GM12892 (cell line): ENCODE measurements at regions not wholly inside any gene's neighbourhood (a gene's known extent, or its start where the extent isn't known, plus 50 kb on each side); places are given as distances from the start of the nearest gene placed in this dataset.
"Not testable (repeated sequence)": the region's sequence is repeated elsewhere in the genome, so short reads cannot be mapped to it uniquely, and the experiment has no call there.

Experiments
- DNase-seq: peaks from one replicate; pipeline ENCODE4 v3.0.0; 2011; ENCODE audit not compliant: insufficient read length
- FAIRE-seq: peaks from 2 replicates; lab custom pipeline; 2011; peaks lifted over from hg19 to GRCh38; lab: Jason Lieb, UNC
- POLR2A ChIP-seq: IDR thresholded peaks from 2 replicates; pipeline ENCODE4 v1.6.1; 2011; ENCODE audit warnings: low read depth, low read length, control low read depth
- POLR2AphosphoS5 ChIP-seq: IDR thresholded peaks from 2 replicates; pipeline ENCODE4 v1.6.1; 2011; ENCODE audit warnings: low read depth, low read length, control low read depth
- TAF1 ChIP-seq: IDR thresholded peaks from 2 replicates; pipeline ENCODE4 v1.6.1; 2011; ENCODE audit warnings: low read depth, mild to moderate bottlenecking, control low read depth, low read length, borderline replicate concordance

DNA sequence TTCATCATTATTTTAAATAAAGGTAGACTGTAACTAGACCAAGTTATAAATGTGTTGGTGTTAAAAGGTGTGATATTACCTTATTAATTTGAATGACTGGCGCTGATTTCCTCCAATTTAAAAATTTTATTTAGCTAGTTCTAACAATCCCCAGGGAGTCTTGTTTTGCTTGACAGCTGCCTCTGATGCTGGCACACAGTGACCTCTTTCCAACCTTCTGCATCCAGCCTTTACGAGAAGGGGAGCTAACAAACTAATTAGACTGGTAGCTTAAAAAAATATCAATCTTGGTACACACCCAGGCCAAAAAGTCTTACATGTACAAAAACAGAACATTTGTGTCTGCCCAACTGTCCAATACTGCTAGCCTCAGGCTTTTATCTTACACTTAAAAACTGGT, 51.8 kb upstream of the ENPEP start:
- FAIRE-seq (no peak), DNase-seq (no peak)
- TF ChIP-seq POLR2A (no peak), POLR2AphosphoS5 (no peak), TAF1 (no peak)

DNA sequence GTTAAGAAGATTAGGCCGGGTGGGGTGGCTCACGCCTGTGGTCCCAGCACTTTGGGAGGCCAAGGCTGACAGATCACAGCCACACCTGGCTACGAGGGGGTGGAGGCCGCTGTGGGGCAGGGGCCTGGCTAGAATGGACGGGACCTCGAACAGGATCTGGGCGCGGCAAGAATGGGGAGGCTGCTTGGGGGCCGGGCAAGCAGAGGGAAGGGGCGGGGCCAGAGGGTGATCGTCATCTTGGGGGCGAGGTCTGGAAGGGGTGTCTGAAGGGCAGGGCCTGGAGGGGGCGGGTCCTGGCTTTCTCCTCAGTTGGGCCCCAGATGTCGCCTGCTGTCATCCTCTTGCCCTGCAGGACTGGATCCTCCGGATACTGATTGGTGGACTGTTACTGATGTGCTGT, 57.3 kb upstream of the ENPEP start:
- FAIRE-seq (no peak), DNase-seq (no peak)
- TF ChIP-seq POLR2AphosphoS5 (no peak), TAF1 (no peak), POLR2A (no peak)

DNA sequence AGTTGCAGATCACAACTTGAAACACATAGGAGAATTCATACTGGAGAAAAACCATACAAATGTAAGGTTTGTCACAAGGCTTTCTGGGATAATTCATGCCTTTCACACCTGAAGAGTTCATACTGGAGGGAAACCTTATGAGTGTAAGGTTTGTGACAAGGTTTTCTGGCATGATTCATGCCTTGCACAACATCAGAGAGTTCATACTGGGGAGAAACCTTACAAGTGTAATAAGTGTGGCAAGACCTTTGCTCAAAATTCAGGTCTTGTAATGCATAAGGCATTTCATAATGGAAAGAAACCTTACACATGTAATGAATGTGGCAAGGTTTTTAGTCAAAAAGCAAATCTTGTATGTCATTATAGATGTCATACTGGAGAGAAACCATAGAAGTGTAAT, 58.8 kb upstream of the ENPEP start:
- DNase-seq: no peak
- no peak for TF ChIP-seq POLR2A
- TF ChIP-seq TAF1: no peak
- TF ChIP-seq POLR2AphosphoS5: no peak
- no peak for FAIRE-seq

GRCh38 chr4:110415478-110415877, 60.5 kb upstream of the ENPEP start:
- no peak for TF ChIP-seq POLR2AphosphoS5
- no peak for TF ChIP-seq TAF1
- no peak for TF ChIP-seq POLR2A
- no peak for DNase-seq
- FAIRE-seq: no peak

DNA sequence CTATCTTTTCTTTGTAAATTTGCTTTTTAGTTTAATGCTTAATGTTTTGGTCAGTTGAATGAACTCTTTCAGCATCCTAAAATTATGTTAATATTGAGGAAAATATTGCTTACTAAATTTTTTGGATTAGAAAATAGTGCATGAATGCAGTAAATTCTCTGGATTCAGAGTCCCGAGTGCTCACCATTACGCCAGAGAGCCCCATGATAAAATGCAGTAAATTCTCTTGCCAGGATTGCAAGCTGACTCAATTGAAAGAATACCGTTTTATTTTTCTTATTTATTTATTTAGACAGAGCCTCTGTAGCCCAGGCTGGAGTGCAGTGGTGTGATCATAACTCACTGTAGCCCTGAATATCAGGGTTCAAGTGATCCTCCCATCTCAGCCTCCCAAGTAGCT, 60.9 kb upstream of the ENPEP start:
- FAIRE-seq (no peak), DNase-seq (no peak)
- TF ChIP-seq TAF1 (no peak), POLR2A (no peak), POLR2AphosphoS5 (no peak)

DNA sequence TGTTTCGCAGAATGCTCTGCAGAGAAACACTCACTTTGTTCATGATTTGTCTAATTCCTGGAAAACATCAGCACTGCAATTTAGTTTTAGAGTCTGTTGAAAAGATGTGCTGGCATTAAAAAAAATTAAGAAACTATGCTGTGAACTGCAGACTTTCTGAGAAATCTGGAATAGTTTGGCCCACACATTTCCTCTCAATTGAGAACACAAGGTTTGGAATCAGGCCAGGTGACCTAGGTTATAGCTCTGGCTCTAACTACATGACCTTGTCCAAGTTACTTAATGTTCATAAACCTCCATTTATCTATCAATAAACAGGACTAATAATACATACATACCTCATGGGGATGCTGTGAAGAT, 61.4 kb upstream of the ENPEP start:
- DNase-seq (no peak), FAIRE-seq (no peak)
- TF ChIP-seq POLR2A (no peak), TAF1 (no peak), POLR2AphosphoS5 (no peak)

- not testable (repeated sequence) for DNase-seq, FAIRE-seq
Observed at GRCh38 chr4:110413807-110414560, 62.0 kb upstream of the ENPEP start.

DNA sequence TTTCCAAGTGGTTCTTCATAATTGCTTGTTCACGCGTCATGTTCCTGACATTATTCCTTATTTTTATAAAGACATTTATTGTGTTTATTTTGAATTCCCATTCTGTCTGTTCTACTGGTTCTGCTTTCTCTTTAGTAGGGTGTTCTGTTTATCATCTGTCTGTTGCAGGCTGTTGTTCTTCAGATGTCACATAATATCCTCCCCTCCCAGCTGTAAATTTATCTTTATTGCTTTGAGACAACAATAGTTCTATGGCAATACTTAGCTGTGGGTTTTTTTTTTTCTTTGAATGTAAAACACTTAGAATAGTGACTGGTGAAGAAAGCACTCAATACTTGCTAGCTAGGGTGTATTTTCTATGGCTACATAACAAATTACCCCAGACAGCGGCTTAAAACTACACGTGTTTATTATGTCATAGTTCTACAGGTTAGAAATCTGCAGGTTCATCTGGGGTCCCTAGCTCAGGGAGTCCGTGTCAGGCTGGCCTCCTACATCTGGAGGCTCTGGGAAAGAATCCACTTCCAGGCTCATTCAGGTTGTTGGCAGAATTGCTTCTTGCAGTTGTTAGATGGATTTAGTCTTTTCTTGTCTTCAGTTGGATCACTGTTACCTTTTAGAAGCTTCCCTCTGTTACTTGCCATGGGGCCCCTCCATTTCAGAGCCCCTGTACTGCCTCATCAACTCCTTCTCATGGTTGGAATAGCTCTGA, 63.4 kb upstream of the ENPEP start:
- DNase-seq: no peak
- TF ChIP-seq TAF1: no peak
- FAIRE-seq: no peak

DNA sequence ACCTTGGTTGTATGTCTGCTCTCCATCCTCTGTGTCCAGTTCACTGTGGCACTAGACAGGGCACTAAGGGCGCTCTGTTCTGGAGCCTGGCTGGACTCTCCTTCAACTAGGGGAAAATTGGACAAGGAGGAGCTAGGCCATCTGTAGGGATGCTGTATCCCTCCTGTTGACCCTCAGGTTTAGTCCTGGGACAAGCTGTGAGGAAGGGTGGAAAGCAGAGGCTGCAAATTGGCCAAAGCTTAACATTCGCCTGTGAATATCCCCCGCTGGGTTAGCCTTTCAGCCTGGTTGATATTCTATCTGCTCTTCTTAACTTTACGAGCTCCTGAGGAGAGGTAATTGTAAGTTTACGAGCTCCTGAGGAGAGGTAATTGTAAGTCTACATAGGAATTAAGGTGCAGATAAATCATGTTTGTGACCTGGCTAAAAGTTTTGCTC, 64.4 kb upstream of the ENPEP start:
- TF ChIP-seq POLR2A (no peak), POLR2AphosphoS5 (no peak), TAF1 (no peak)
- DNase-seq (no peak), FAIRE-seq (no peak)

DNA sequence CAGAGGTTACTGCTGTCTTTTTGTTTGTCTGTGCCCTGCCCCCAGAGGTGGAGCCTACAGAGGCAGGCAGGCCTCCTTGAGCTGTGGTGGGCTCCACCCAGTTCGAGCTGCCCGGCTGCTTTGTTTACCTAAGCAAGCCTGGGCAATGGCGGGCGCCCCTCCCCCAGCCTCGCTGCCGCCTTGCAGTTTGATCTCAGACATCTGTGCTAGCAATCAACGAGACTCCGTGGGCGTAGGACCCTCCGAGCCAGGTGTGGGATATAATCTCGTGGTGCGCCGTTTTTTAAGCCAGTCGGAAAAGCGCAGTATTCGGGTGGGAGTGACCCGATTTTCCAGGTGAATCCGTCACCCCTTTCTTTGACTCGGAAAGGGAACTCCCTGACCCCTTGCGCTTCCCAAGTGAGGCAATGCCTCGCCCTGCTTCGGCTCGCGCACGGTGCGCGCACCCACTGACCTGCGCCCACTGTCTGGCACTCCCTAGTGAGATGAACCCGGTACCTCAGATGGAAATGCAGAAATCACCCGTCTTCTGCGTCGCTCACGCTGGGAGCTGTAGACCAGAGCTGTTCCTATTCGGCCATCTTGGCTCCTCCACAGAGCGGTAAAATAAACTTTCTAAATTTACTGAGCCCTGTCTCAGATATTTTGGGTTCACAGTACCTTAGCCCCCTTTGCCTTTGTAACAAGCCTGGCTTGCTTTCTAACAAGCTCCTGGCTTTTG, 64.9 kb upstream of the ENPEP start:
- FAIRE-seq, DNase-seq: not testable (repeated sequence)

GRCh38 chr4:110400086-110400485, 75.9 kb upstream of the ENPEP start:
- DNase-seq (no peak), FAIRE-seq (no peak)
- TF ChIP-seq TAF1 (no peak), POLR2AphosphoS5 (no peak), POLR2A (no peak)

DNA sequence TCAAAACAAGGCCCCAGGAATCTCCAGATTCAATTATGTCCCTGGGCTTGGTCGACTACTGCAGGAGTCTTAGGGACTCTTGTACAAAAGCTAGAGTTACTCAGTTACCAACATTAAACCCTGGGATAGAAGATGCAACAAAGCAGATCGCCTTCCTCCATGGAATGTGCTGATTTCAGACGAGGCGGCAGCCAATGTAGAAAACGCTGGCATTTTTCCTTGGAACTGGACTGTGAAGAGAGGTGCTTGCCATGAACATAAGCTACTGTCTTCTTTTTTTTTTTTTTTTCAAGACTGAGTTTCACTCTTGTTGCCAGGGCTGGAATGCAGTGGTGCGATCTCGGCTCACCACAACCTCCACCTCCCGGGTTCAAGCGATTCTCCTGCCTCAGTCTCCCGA, 76.9 kb upstream of the ENPEP start:
- DNase-seq, FAIRE-seq: not testable (repeated sequence)

DNA sequence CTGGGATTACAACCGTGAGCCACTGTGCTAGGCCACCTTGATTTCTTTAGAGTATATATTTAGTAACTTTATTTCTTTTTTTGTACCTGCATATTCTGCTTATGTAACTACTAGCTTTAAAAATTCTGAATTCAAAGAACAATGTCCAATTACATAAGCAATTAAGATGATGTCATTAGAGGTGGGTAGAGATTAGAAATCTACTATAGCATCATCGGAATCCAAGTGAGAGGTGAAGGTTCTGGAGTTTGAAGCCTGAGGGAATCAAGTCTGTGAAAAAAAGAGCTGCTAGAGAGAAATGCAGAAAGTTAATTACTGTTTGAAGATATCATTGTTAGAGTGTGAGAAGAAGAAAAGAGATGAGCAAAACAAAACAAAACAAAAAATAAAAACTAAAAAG, 79.0 kb upstream of the ENPEP start:
- no peak for TF ChIP-seq TAF1
- TF ChIP-seq POLR2AphosphoS5: no peak
- no peak for TF ChIP-seq POLR2A
- DNase-seq: no peak
- FAIRE-seq: no peak
